HG03103 (cell line): ENCODE measurements at regions not wholly inside any gene's neighbourhood (a gene's known extent, or its start where the extent isn't known, plus 50 kb on each side); places are given as distances from the start of the nearest gene placed in this dataset.
"Not testable (repeated sequence)": the region's sequence is repeated elsewhere in the genome, so short reads cannot be mapped to it uniquely, and the experiment has no call there.

Experiments used
- ATAC-seq: cut with Tn5 transposase; IDR thresholded peaks from one replicate; pipeline ENCODE4 v1.9.1; 2021; ENCODE audit warnings: low read depth; ENCODE audit not compliant: unreplicated experiment

DNA sequence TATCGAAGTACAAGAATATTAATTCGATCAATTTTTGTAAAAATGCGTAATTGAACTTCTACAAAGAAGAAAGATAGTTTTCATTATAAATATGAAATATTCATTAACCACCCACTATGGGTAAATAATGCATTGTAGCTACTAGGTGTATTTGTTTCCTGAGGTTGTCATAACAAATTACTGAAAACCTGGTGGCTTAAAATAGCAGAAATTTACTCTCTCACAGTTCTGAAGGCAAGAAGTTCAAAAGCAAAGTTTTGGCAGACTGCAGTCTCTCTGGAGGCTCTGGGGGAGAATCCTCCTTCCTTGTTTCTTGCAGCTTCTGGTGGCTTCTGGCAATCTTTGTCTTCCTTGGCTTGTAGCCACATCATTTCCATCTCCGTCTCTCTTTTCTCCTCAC, 99.2 kb upstream of the MIR17HG start:
- ATAC-seq: no peak

DNA sequence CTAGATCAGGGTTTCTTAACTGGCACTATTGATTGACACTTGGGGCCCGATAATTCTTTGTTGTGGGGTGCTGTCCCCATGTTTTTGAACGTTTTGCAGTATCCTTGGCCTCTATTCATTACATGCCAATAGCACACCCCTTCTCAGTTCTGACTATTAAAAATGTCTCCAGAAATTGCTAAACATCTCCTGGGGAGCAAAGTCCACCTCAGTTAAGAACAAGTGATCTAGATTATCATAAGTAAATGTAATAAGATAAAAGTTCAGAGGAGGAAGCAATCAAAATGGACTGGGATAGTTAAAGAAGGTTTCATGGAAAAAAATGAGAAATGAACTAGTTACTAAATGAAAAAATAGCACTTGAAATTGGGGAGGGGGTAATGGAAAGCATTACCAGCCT, 98.1 kb upstream of the MIR17HG start:
- ATAC-seq: no peak

DNA sequence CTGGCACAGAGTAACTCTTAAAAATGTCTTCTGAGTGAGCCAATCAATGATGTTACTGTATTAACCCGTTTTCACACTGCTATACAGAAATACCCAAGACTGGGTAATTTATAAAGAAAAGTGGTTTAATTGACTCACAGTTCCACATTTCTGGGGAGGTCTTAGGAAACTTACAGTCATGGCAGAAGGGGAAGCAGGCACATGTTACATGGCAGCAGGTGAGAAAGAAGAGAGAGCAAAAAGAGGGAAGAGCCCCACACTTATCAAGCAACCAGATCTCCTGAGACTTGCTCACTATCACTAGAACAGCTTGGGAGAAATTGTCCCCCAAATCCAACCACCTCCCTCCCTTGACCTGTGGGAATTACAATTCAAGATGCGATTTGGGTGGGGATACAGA, 97.6 kb upstream of the MIR17HG start:
- no peak for ATAC-seq

DNA sequence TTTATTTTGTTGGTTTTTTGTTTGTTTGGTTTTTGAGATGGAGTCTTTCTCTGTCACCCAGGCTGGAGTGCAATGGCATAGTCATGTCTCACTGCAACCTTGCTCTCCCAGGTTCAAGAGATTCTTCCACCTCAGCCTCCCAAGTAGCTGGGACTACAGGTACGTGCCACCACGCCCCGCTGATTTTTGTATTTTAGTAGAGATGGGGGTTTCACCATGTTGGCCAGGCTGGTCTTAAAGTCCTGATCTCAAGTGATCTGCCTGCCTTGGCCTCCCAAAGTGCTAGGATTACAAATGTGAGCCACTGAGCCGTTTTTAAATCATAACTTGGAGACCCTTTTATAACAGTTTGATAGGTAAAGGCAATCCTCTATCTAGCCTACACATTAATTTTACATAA, 95.9 kb upstream of the MIR17HG start:
- ATAC-seq: not testable (repeated sequence)

DNA sequence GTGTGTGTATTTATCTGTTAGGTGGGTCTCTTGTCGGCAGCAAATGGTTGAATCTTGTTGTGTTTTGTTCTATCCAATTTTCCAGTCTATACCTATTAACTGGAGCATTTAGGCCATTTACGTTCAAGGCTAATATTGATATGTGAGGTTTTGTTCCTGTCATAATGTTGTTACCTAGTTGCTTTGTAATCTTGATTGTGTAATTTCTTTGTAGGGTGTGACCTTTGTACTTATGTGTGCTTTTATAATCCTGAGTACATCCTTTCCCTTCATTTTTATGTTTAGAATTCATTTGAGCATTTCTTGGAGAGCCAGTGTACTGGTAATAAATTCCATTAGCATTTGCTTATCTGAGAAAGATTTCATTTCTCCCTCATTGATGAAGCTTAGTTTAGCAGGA, 83.0 kb upstream of the MIR17HG start:
- no peak for ATAC-seq

DNA sequence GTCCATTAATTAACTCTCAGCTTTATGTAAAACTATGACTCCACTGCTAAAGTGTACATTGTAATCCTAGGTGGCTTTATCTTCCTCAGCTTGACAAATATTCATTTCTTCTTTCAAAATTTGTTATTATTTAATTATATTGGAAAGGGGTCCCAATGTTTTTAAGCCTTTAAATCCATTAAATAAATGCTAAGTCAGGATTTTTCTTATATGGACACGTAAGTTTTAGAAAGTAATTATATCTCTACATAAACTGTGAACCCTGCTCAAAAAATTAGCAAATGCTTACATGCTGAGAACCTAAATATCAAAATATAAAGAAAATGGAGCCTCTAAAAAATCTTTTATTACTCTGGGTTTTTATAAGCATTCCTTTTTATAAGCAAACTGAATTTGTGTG, 78.2 kb upstream of the MIR17HG start:
- ATAC-seq: no peak

DNA sequence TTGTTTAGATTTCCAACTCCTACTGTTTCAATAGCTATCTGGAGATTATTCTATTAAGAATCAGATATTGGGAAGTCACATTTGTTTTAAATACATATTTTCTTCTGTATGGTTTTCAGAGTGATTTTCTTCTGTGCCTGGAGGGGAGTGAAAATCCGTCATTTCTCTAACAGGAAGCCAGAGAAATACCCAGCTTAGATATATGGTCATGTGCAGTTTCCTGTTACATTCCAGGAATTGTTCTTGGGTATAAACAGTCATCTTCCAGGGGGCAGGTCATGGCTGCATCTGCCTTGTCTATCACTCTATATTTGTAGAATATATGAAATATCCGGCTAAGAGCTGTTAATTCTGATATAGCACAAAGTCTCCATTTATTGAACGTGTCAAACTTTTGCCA, 77.5 kb upstream of the MIR17HG start:
- ATAC-seq: no peak

DNA sequence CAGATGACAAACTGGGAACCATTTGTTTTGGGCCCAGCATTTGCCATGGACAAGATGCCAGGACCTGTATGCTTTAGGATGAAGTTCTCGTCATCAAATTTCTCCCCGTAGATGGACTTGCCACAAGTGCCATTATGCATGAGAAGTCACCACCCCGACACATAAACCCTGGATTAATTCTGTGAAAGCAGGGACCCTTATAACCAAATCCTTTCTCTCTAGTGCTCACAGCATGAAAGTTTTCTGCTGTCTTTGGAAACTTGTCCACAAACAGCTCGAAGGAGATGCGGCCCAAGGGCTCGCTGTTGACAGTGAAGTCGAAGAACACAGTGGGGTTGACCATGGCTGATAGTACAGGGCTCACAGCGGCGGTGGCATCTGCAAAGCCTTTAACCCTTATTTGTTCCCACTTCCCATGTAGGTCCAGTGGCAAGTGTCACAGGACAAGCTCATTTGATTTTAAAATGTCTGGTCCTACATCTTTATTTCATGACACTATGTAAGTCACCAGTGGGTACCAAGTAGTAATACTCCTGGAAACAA, 75.2 kb upstream of the MIR17HG start:
- no peak for ATAC-seq

DNA sequence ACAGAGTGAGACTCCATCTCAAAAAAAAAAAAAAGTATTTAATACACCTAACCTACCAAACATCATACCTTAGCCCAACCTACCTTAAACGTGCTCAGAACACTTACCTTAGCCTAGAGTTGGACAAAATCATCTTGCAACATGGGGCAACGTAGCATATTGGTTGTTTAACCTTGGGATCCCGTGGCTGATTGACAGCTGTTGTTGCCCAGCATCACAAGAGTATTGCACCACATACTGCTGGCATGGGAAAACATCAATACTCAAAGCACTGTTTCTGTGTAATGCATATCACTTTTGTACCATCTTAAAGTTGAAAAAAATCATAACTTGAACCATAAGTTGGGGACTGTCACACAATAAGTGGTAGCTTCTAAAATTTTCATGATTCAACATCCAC, 73.8 kb upstream of the MIR17HG start:
- no peak for ATAC-seq

DNA sequence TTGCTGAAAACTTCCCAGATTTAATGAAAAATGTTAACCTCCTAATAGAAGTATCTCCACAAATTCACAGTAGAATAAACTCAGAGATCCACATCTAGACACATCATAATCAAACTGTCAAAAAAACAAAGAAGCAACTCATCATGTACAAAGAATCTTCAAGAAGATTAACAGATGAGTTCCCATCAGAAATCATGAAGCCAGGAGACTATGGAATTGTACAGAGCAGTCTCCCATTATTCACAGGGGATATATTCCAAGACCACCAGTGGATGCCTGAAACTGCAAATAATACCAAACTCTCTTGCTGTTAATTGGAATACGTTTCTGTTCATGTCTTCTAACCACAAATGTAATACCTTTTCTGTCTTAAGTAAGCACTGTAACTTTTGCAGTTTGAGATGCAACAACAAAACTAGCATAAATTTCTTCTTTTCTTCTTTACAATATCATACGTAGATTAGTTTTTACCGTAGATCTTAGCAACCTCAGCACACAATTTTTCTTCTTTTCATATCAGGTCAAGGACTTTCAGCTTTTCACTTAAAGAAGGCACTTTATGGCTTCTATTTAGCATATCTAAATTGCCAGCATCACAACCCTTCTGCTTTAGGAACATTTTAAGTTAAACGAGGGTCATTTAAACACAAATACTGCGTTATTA, 70.3 kb upstream of the MIR17HG start:
- no peak for ATAC-seq

DNA sequence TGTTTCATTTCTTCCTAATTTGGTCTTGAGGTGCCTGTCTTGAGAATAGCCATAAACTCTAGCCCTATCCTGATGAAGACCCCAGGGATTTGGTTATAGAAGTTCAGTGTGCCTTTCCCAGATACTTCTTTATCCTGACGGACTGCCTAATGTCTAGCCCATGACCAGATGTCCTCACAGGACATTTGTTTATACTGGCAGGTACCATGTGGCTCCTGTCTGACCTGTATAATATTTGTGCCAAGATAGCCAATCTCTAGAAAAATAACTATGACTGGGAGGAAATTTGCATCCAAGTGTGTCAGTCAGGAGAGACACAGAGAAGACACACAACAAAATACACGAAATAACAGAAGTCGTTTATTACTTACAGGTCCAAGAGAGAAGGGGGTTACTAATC, 69.2 kb upstream of the MIR17HG start:
- ATAC-seq: no peak

DNA sequence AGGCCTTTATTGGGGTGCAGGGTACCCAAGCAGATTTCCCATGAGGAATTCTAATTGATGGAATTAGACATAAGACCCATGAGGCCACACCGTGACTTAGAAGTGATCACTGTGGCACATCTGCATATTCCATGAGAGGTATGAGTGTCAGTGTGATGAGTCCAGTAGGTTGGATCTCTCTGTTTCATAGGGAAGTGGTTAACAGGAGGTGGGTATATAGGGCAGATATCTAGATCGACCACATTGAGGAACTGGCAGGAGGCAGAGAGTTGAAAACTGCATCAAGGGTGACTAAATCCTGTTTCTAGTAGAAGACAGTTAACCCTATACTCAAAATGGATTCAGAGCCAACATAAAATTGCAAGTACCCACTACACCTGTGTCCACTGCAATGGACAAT, 68.6 kb upstream of the MIR17HG start:
- ATAC-seq: no peak

DNA sequence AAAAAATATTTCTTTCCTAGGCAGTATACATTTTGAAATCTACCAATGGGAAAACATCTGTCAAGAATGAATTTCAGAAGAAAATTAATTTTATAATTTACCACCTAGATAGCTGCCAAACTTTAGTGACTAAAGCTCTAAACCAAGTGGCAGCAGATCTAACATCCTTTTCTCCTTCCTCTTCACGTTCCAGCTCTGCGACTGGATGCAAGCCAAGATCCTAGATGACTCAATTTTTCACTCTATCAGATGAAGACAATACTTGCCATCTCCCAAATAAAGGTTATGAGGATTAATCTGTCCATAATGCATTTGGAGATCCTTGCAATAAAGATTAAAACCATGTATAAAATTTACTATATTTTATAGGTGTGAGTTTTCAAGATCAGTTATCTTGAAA, 66.7 kb upstream of the MIR17HG start:
- no peak for ATAC-seq

DNA sequence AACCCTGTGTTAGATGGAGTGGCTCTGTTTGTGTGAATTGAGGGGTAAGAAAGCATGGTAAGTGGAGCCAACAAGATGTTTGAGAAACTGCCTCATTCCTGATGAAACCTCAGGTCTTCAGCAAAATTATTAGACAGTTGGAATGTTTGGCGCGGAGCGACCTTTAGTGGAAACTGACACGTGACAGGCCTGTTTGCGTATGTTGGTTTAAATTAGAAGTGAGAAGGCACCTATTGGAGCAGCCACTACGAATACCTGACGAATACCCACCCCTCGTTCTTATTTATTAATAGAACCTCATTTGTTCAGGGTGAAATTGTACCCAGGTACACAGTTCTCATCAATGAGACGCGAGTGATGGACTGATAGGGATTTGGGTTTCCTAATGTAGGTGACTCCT, 63.2 kb upstream of the MIR17HG start:
- ATAC-seq: no peak

DNA sequence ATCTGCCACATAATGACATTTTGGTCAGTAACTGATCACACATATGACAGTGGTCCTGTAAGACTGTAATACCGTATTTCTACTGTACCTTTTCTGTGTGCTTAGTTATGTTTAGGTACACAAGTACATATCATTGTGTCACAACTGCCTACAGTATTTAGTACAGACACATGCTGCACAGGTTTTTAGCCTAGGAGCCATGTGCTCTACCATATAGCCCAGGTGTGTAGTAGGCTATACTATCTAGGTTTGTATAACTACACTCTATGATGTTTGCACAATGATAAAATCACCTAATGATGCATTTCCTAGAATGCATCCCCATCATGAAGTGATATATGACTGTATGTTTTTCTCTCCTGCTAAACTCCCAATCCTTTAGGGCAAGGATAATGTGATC, 61.2 kb upstream of the MIR17HG start:
- no peak for ATAC-seq

DNA sequence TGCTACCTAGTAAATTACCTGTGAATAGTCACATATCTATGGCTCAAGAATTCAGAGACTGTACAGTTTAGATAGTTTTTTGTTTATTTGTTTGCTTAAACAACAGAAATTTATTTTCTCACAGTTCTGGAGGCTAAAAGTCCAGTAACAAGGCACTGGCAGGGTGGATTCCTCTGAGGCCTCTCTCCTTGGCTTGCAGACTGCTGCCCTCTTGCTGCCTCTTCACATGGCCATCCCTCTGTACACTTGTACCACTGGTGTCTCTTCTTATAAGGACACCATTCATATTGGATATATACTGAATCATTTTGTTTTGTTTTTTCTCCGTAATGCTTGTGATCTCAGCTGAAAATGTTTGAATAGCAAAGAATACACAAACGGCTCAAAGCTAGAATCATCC, 56.4 kb upstream of the MIR17HG start:
- ATAC-seq: no peak

DNA sequence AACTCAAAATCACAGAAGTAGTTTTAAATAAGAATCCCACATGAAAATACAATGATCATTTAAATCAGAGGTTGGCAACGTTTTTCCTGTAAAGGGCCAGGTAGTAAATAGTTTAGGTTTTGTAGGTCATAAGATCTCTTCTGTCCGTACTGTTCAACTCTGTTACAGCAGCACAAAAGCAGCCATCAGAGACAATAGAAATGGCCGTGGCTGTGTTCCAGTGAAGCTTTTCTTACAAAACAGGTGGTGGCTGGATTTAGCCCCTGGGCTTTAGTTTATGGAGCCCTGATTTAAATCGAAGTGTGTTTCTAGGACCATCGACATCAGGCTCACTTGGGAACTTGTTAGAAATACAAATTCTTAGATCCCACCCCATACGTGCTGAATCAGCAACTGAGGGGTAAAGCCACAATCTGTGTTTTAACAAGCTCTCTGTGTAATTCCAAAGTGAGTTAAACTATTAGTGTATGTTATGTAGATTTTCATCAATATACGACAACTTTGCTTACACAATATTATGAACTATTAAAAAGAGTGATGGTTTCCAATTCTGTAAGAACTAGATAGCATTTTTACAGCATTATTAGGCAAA, 54.8 kb upstream of the MIR17HG start:
- no peak for ATAC-seq

DNA sequence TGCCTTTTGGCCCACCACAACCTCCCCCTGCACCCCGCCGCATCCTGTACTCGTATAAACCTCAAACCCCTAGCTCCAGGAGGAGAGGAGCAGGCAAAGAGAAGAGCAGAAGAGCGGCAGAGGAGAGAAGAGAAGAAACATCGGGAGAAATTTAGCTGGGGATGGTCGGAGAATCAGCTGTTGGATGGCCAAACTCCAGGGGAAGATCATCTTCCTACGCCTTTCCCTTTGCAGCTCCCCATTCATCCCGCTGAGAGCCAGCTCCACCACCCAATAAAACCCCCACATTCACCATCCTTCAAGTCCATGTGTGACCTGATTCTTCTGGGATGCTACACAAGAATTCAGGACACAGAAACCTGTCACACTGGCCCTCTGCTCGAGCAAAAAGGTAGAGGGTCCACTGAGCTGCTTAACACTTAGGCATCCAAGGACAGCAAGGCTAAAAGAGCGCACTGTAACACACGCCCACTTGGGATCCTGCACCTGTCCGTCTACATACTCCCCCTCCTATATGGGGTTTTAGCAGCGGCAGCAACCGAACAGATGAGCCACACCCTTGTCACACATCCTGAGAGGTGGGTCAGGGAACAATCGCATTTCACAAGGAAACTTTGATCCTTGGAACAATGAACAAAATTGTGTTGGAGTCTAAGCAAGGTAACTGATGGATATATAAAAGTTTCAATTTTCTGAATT, 51.6 kb upstream of the MIR17HG start:
- ATAC-seq: no peak

DNA sequence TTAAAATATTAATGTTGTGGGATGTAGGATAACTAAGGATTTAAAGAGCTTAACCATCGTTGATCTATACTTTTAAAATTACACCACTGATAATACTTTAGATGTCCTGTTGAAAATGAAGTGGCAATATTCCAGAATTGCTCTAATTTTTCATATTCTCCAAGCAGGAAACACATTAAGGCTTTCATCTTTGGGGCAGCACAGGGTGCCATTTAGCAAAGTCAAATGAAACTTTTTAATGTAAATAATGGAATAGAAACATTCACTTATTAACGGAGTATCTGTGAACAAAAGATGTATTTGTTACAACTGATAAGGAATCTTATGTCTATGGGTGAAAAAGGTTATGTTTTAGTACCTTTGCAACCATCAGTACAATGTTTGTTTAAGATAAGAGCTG, 50.0 kb upstream of the MIR17HG start:
- ATAC-seq: no peak
